Neuron (in vitro differentiated cells): ENCODE measurements at regions not wholly inside any gene's neighbourhood (a gene's known extent, or its start where the extent isn't known, plus 50 kb on each side); places are given as distances from the start of the nearest gene placed in this dataset.
A peak's percentile ranks its signal among the peaks of the same experiment; 100 is the strongest.

ENCODE experiments used
- H2AFZ ChIP-seq: one replicate; pipeline ENCODE4 v1.6.1; 2013; ENCODE audit warnings: low read depth, mild to moderate bottlenecking, inconsistent platforms, low read length, moderate library complexity
- H3K27me3 ChIP-seq: one replicate; pipeline ENCODE4 v1.6.1; 2013; ENCODE audit warnings: low read length; ENCODE audit not compliant: insufficient read depth
- H3K36me3 ChIP-seq: one replicate; pipeline ENCODE4 v1.6.1; 2013; ENCODE audit warnings: low read length; ENCODE audit not compliant: insufficient read depth
- H3K4me1 ChIP-seq: one replicate; pipeline ENCODE4 v1.6.1; 2013; ENCODE audit warnings: low read length; ENCODE audit not compliant: insufficient read depth
- H3K4me3 ChIP-seq: 2 replicates; pipeline ENCODE4 v1.5.1; 2013; ENCODE audit warnings: mild to moderate bottlenecking, low read length, moderate library complexity
- H3K9me3 ChIP-seq: one replicate; pipeline ENCODE4 v1.6.1; 2013; ENCODE audit warnings: low read length

DNA sequence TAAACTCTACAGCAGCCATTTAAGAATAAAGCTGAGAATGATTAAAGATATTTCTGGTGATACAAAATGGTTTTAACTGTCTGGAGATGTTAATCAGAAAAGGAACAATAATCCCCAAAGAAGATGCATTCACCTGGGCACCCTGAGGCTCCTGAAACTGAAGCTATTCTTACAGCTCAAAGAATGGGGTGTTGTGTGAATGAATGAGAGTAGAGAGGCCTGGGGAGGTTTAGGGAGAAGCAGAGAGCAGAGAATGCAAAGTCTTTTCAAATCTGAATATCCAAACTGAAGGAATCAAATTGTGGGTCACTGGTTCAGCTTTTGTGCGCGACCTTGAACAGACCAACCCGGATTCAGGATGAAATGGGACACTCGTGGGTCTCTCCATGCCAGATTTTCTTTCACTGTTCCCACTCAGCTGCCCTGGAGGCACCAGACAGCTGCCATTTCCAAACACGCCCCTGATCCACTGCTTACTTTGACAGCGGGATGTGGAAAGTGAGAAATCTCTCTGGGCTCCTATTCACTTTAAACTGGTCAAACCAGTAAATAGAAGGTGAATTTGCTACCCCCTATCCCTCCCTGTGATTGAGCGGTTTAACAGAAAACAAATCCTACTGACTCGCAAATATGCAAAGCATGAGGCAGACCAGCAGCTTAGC, 485.5 kb upstream of the THBS1 start:
- Histone ChIP-seq H2AFZ (no peak overlapping the region), H3K9me3 (no peaks in the 10 kb centered on the region), H3K27me3 (no peaks in the 10 kb centered on the region), H3K36me3 (no peaks in the 10 kb centered on the region), H3K4me3 (peak overlapping the region; percentile 10), H3K4me1 (peaks cover 20% of the 10 kb centered on the region)

DNA sequence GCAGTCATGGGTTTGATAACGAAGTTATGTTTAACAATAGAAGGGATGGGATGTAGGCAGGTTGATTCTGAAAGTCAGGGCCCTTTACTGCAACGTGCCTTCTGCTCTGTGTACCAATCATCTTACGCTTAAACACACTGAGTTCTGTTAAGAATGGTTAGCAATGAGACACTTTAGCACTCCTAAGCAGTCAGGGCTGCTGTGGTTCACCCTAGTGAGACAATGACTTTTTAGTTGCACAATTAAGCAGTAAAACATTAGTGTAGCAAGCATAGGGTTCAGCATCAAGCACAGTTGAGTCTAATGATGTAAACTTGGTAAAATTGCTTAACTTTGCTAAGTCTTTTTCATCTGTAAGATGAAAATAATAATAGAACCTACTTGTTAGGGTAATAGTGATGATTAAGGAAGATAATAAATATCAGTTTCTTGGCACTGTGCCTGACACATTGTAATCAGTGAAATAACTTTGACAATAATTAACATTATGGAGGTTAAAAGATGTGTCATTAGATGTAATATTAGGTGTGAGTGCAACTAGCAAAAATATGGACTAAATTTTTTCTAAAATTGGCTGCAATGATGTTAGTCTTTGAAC, 484.2 kb upstream of the THBS1 start:
- H3K36me3 ChIP-seq, result no peaks in the 10 kb centered on the region
- H3K4me3 ChIP-seq, result no peak overlapping the region
- peaks cover 20% of the 10 kb centered on the region for H3K4me1 ChIP-seq
- no peak overlapping the region for H2AFZ ChIP-seq
- no peaks in the 10 kb centered on the region for H3K9me3 ChIP-seq
- no peaks in the 10 kb centered on the region for H3K27me3 ChIP-seq

DNA sequence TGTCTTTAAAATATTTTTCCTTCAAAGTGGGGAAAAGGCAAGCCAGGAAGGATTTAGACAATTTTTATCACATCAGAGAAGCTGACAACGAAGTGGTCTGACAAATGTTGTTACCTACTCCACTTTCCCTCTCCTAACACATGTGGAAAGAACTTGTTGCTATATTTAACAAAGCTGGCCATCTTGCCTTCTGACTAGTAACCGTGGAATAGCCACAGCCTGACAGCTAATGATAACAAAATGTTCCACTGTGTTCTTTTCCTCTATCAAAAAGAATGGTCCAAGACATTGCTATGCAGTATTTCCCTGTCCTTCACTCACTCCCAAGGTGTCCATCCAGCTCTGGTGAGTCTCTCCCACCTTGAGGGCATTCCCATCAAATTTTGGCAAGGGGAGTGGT, 481.4 kb upstream of the THBS1 start:
- Histone ChIP-seq H3K36me3 (no peaks in the 10 kb centered on the region), H2AFZ (no peak overlapping the region), H3K9me3 (no peaks in the 10 kb centered on the region), H3K27me3 (no peaks in the 10 kb centered on the region), H3K4me3 (no peak overlapping the region), H3K4me1 (peaks cover 15% of the 10 kb centered on the region)

DNA sequence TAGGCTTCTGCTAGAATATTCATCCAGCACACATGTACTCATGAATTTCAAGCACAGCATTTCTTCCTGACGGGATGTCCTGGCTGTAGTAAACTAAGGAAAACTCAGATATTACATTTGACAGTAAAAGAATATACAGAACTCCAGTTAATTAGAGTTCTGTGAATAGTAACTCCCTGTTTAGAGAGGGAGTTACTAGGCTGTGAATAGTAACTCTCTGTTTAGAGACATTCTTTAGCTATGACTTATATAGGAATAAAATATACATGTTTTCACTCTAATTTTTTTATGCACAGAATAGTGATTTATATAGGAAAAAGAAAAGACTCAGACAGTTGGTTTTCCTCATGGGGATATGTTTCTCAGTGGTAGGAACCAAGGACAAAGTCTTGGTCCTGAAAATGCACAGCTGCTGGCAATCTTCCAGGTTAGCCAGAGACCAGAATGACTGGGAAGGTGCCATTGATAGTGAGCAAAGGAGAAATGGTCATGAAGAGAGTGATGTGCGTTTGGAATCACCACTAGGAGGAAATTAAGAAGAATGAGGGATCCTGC, 480.7 kb upstream of the THBS1 start:
- Histone ChIP-seq H3K4me3 (no peak overlapping the region), H3K36me3 (no peaks in the 10 kb centered on the region), H3K9me3 (no peaks in the 10 kb centered on the region), H3K4me1 (peaks cover 9% of the 10 kb centered on the region), H3K27me3 (no peaks in the 10 kb centered on the region), H2AFZ (no peak overlapping the region)

DNA sequence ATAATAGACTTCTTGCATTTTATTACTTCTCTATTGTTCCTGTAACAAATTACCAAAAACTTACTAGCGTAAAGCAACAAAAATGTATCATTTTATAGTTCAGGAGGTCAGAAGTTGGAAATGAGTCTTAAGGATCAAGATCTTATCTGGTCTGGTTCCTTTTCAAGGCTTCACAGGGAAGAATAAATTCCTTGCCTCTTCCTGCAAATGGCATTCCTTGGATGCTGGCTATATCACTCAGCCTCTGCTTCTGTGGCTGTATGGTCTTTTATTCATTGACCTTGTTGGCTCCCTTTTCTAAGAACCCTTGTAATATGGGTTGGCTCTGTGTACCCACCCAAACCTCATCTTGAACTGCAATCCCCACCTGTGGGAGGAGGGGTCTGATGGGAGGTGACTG, 478.4 kb upstream of the THBS1 start:
- Histone ChIP-seq H3K4me3 (no peak overlapping the region), H2AFZ (no peak overlapping the region), H3K4me1 (no peaks in the 10 kb centered on the region), H3K9me3 (no peaks in the 10 kb centered on the region), H3K27me3 (no peaks in the 10 kb centered on the region), H3K36me3 (no peaks in the 10 kb centered on the region)

DNA sequence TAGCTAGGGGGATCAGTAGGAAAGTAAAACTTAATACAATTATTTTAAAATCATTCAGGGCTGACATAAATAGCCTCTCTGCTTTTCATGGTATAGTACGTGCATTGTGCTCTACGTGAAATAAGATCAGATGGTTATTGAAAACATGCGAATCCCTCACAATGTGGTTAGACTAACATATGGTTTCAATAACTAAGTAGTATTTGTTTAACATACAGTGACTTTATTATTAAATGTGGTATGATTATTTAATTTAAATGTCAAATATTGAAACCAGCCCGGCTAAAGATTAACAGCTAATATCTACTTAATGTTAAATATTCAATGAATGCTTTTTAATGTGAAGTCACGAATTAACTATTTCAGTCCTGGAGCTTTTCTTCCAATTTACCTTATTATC, 473.9 kb upstream of the THBS1 start:
- H2AFZ ChIP-seq, result no peak overlapping the region
- no peak overlapping the region for H3K4me3 ChIP-seq
- H3K27me3 ChIP-seq, result no peaks in the 10 kb centered on the region
- H3K4me1 ChIP-seq, result no peaks in the 10 kb centered on the region
- no peaks in the 10 kb centered on the region for H3K36me3 ChIP-seq
- H3K9me3 ChIP-seq, result no peaks in the 10 kb centered on the region

DNA sequence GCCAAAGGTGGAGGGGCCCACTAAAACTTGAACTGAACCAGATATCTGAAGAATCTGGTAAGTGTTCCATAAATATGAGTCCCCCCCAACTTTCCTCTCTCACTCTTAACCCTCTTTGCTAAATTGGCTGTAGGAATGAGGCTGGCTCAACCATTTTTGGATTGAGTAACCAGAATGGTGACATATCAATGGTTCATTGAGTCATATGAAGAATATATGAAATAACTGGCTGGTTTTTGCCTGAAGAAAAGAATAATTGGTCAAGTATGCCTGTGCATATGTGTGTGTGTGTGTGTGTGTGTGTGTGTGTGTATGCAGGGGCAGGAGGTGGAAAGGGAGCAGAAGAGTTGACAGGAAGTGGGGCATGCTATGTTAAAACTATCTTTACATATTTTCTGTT, 472.9 kb upstream of the THBS1 start:
- Histone ChIP-seq H3K27me3 (peaks cover 3% of the 10 kb centered on the region), H3K9me3 (no peaks in the 10 kb centered on the region), H3K4me3 (no peak overlapping the region), H2AFZ (no peak overlapping the region), H3K4me1 (no peaks in the 10 kb centered on the region), H3K36me3 (no peaks in the 10 kb centered on the region)

DNA sequence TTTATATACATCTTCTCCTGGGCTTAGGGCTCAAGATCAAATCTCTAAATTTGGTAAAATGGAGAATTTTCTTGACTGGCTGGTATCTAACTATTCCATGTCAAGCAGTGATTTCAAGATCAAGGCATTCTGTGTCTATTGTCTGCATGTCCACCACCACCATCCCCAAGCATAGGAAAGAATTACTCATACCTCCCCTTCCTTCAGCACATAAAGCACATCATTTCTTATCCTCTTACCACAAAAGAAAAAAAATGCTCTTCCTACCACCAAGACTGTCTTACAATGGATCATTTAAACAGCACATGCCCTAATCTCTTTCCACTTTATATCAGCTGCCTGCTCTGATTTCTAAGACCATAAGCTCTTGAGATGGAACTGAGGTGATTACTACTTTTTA, 470.5 kb upstream of the THBS1 start:
- no peaks in the 10 kb centered on the region for H3K36me3 ChIP-seq
- H3K27me3 ChIP-seq, result peaks cover 3% of the 10 kb centered on the region
- no peaks in the 10 kb centered on the region for H3K4me1 ChIP-seq
- H3K4me3 ChIP-seq, result no peak overlapping the region
- no peaks in the 10 kb centered on the region for H3K9me3 ChIP-seq
- H2AFZ ChIP-seq, result no peak overlapping the region

DNA sequence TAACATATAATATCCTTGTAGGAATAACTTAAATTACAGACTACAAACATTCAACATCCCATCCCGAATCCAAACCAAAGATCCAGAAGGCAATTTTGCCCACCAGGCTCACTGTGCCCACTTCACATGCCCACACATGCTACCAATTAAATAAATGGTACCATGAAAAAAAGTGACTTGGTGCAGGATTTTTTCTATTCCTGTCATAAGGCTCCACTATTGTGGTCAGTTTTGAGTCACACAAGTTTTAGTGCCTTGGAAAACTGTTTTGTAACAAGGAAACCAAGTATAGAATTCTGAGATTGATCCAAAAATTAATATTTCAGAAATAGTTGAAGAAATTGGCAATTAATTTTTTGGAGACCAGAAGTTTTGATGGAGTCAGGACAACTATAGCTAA, 470.1 kb upstream of the THBS1 start:
- Histone ChIP-seq H3K27me3 (peaks cover 3% of the 10 kb centered on the region), H2AFZ (no peak overlapping the region), H3K36me3 (no peaks in the 10 kb centered on the region), H3K9me3 (no peaks in the 10 kb centered on the region), H3K4me3 (no peak overlapping the region), H3K4me1 (no peaks in the 10 kb centered on the region)

DNA sequence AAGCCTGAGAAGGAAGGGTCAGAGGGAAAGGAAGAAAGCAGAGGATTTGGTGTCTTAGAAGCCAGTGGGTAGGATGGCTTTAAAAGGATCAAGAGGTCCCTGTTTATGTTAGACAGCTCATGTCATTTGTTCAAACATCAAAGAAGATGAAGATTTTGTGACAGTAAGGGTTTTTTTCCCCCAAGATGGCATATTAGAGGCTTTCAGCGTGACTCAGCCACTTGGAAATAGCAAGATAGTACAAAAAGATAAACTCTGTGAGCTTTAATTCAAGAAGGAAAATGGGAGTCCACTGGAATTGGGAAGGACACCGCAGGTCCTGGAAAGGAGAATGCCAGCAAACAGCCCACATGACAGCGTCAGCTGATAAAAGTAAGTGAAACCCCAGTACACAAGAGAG, 467.1 kb upstream of the THBS1 start:
- Histone ChIP-seq H3K9me3 (no peaks in the 10 kb centered on the region), H3K4me3 (no peak overlapping the region), H3K4me1 (no peaks in the 10 kb centered on the region), H3K27me3 (peaks cover 3% of the 10 kb centered on the region), H3K36me3 (no peaks in the 10 kb centered on the region), H2AFZ (no peak overlapping the region)

DNA sequence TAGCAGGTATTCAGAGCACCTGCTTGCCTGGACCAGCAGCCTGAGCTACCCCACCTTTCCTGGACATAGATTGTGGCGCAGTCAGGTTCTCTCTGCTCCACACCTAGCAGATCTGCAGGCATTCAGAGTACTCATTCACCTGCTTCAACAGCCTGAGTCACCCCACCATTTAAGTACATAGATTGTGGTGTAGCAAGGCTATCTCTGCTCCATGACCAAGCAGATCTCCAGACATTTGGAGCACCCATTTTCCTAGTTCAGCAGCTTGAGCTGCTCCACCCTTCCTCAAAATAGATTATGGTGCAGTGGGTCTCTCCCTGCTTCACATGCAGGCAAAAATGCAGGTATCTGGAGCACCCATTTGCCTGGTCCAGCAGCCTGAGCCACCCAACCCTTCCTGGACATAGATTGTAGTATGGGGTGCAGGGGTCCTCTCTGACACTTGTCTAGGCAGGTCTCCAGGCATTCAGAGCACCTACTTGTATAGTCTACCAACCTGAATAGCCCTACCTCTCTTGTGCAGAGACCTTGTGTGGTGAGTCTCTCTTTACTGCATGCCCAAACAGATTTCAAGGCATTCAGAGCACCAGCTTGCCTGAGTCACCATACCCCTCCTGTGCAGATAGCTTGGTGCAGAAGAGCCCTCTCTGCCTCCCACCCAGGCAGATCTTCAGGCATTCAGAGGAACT, 466.0 kb upstream of the THBS1 start:
- H3K27me3 ChIP-seq, result peaks cover 3% of the 10 kb centered on the region

DNA sequence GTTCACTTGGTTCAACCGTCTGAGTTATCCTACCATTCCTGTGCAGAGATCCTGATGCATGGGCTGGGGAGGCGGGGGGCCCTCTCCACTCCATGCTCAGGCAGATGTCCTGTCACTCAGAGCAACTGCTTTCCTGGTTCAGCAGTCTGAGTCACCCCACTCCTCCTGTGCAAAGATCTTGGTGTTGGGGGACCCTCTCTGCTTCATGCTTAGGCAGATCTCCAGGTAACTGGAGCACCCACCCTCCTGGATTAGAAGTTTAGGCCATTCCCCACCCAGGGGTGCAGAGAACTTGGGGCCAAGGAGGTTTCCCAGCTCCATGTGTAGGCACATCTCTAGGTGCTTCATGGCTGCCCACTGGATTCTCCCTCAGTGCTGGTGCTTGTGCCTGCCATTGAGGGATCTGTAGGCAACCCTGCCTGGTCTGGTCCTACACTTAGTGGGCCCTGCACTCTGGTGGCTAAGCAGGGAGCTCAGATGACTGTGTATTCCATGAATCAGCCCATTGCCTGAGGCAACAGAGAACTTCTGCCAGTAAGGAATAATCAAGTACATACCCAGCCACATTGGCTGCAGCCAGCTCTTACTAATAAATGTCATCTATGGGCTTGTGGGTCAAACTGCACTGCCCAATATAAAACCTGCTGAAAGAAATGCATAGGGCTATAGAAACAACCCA, 465.4 kb upstream of the THBS1 start:
- Histone ChIP-seq H2AFZ (no peak overlapping the region), H3K4me3 (no peak overlapping the region), H3K4me1 (no peaks in the 10 kb centered on the region), H3K9me3 (no peaks in the 10 kb centered on the region), H3K27me3 (peaks cover 3% of the 10 kb centered on the region), H3K36me3 (no peaks in the 10 kb centered on the region)

More for the DNA sequence above, 466.0 kb upstream of the THBS1 start:
- Histone ChIP-seq H3K4me1 (no peaks in the 10 kb centered on the region), H2AFZ (no peak overlapping the region), H3K9me3 (no peaks in the 10 kb centered on the region), H3K4me3 (no peak overlapping the region), H3K36me3 (no peaks in the 10 kb centered on the region)

DNA sequence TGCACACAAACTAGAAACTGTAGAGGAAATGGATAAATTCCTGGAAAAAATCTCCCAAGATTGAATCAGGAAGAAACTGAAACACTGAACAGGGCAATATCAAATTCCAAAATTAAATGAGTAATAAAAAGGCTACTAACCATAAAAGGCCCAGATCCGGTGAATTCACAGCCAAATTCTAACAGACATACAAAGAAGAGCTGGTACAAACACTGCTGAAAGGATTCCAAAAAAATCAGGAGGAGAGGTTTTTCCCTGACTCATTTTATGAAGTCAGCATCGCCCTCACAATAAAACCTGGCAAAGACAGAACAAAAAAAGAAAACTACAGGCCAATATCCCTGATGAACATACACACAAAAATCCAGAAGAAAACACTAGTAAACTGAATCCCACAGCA, 462.4 kb upstream of the THBS1 start:
- no peak overlapping the region for H2AFZ ChIP-seq
- peaks cover 4% of the 10 kb centered on the region for H3K9me3 ChIP-seq
- no peaks in the 10 kb centered on the region for H3K36me3 ChIP-seq
- H3K27me3 ChIP-seq, result no peaks in the 10 kb centered on the region
- H3K4me1 ChIP-seq, result no peaks in the 10 kb centered on the region
- no peak overlapping the region for H3K4me3 ChIP-seq
